HCT116 (cell line): ENCODE measurements at regions not wholly inside any gene's neighbourhood (a gene's known extent, or its start where the extent isn't known, plus 50 kb on each side); places are given as distances from the start of the nearest gene placed in this dataset.

Experiments
- ATAC-seq: fragments of 200-7000 bp; cut with Tn5 transposase; 2 replicates; pipeline ENCODE4 v1.9.1; 2020; ENCODE audit warnings: mild to moderate bottlenecking, moderate library complexity
- BruUV-seq: library from RNA; stranded (reverse); fragments of 400-500 nt; replicated peaks from 2 replicates; lab custom pipeline; 2021; lab: Mats Ljungman, UMichigan
- CTCF ChIA-PET: fragments of 300-600 bp; sonication (Branson Sonifier 250); formaldehyde crosslinking; loops from one replicate; lab custom pipeline; 2021; ENCODE audit warnings: antibody characterized with exemption; lab: Charles Lee
- POLR2A ChIA-PET: fragments of 300-600, 350-600 bp; sonication (Branson Sonifier 250); formaldehyde crosslinking; loops from one replicate; lab custom pipeline; 2021; ENCODE audit warnings: antibody characterized with exemption; lab: Charles Lee
- RAD21 ChIA-PET, 2 experiments: fragments of 300-600 bp; sonication (Branson Sonifier 250); formaldehyde crosslinking; loops; one replicate each; lab custom pipeline; 2023; ENCODE audit warnings: low total read pairs in 2 of 2; ENCODE audit not compliant: uncharacterized antibody in 2 of 2, unreplicated experiment in 2 of 2, low non-redundant PET in 1 of 2; lab: Charles Lee
- DNase-seq: peaks from one replicate; pipeline ENCODE4 v3.0.0-alpha.2; 2010; ENCODE audit warnings: low read depth, low spot score
- H2AFZ ChIP-seq: fragments of 200-600 bp; shearing (Covaris generic), sonication (generic); 2 replicates; pipeline ENCODE4 v1.6.1; 2017; ENCODE audit warnings: low read depth, mixed run types, mixed read lengths, antibody characterized with exemption, low read length; ENCODE audit not compliant: poor library complexity, severe bottlenecking
- H3K27ac ChIP-seq: 2 replicates; pipeline ENCODE4 v1.5.1; 2012; ENCODE audit warnings: low read depth, low read length
- H3K27me3 ChIP-seq: fragments of 200-600 bp; sonication (generic); 2 replicates; pipeline ENCODE4 v1.6.1; 2016; ENCODE audit warnings: mixed run types, low read length, mixed read lengths; ENCODE audit not compliant: insufficient read depth
- H3K36me3 ChIP-seq, 2 experiments: fragments of 200-500 bp in 1 of 2; fragments of 200-600 bp in 1 of 2; sonication (Bioruptor generic) in 1 of 2; sonication (generic) in 1 of 2; 2 replicates each; pipeline versions ENCODE4 v1.5.1 to v1.6.1; 2014 to 2016; ENCODE audit warnings: low read length in 2 of 2, inconsistent platforms in 1 of 2, mixed read lengths in 1 of 2, mixed run types in 1 of 2; ENCODE audit not compliant: insufficient read depth in 2 of 2, control insufficient read depth in 1 of 2
- H3K4me1 ChIP-seq, 2 experiments: fragments of 200-600 bp in 1 of 2; sonication (generic) in 1 of 2; 2 replicates each; pipeline versions ENCODE4 v1.5.1 to v1.6.1; 2012 to 2017; ENCODE audit warnings: low read length in 2 of 2, inconsistent platforms in 1 of 2, mild to moderate bottlenecking in 1 of 2, mixed read lengths in 1 of 2, mixed run types in 1 of 2, moderate library complexity in 1 of 2; ENCODE audit not compliant: insufficient read depth in 2 of 2, control insufficient read depth in 1 of 2
- H3K4me2 ChIP-seq: fragments of 200-600 bp; sonication (generic); 2 replicates; pipeline ENCODE4 v1.6.1; 2017; ENCODE audit warnings: mixed run types, low read length, mixed read lengths
- H3K4me3 ChIP-seq, 2 experiments: fragments of 200-600 bp in 1 of 2; sonication (generic) in 1 of 2; replicated peaks in 1 of 2; 2 replicates each; pipeline ENCODE4 v1.5.1; 2011 to 2016; ENCODE audit warnings: low read length in 2 of 2, control low read depth in 1 of 2, low read depth in 1 of 2, mild to moderate bottlenecking in 1 of 2, mixed read lengths in 1 of 2, mixed run types in 1 of 2
- H3K79me2 ChIP-seq: fragments of 200-600 bp; sonication (generic); 2 replicates; pipeline ENCODE4 v1.6.1; 2017; ENCODE audit warnings: mild to moderate bottlenecking, mixed run types, low read length, moderate library complexity, mixed read lengths; ENCODE audit not compliant: insufficient read depth
- H3K9ac ChIP-seq: fragments of 200-600 bp; sonication (generic); 2 replicates; pipeline ENCODE4 v1.6.1; 2016; ENCODE audit warnings: low read length, mixed read lengths
- H3K9me2 ChIP-seq: fragments of 200-600 bp; sonication (generic), shearing (Covaris generic); 2 replicates; pipeline ENCODE4 v1.6.1; 2017; ENCODE audit warnings: mixed run types, mild to moderate bottlenecking, moderate library complexity; ENCODE audit not compliant: insufficient read depth
- H3K9me3 ChIP-seq, 2 experiments: fragments of 200-500 bp in 1 of 2; fragments of 200-600 bp in 1 of 2; sonication (Bioruptor generic) in 1 of 2; sonication (generic) in 1 of 2; 2 replicates each; pipeline ENCODE4 v1.6.1; 2014 to 2017; ENCODE audit warnings: low read length in 2 of 2, mixed read lengths in 2 of 2, inconsistent platforms in 1 of 2, low read depth in 1 of 2, mild to moderate bottlenecking in 1 of 2, mixed run types in 1 of 2, moderate library complexity in 1 of 2; ENCODE audit not compliant: control insufficient read depth in 1 of 2, insufficient read depth in 1 of 2
- H4K20me1 ChIP-seq: fragments of 200-600 bp; sonication (generic), shearing (Covaris generic); 2 replicates; pipeline ENCODE4 v1.6.1; 2017; ENCODE audit warnings: mixed run types, mild to moderate bottlenecking, moderate library complexity; ENCODE audit not compliant: insufficient read depth
- CBX3 ChIP-seq: IDR thresholded peaks from 2 replicates; pipeline ENCODE4 v1.6.1; 2012; ENCODE audit warnings: low read depth
- EGR1 ChIP-seq: IDR thresholded peaks from 2 replicates; pipeline ENCODE4 v1.6.1; 2012; ENCODE audit warnings: low read depth
- ELF1 ChIP-seq: IDR thresholded peaks from 2 replicates; pipeline ENCODE4 v1.6.1; 2012; ENCODE audit warnings: low read depth, borderline replicate concordance
- EZH2 ChIP-seq: fragments of 200-600 bp; sonication (generic); IDR thresholded peaks from 2 replicates; pipeline ENCODE4 v1.6.1; 2017; ENCODE audit warnings: antibody characterized with exemption, mixed run types
- EZH2phosphoT487 ChIP-seq: fragments of 200-600 bp; IDR thresholded peaks from 2 replicates; pipeline ENCODE4 v1.6.1; 2018; ENCODE audit warnings: antibody characterized with exemption, borderline replicate concordance
- FOSL1 ChIP-seq: IDR thresholded peaks from 2 replicates; pipeline ENCODE4 v1.6.1; 2012; ENCODE audit warnings: low read depth
- JUND ChIP-seq: IDR thresholded peaks from 2 replicates; pipeline ENCODE4 v1.6.1; 2012
- MAX ChIP-seq: IDR thresholded peaks from 2 replicates; pipeline ENCODE4 v1.6.1; 2012
- POLR2A ChIP-seq: IDR thresholded peaks from 2 replicates; pipeline ENCODE4 v1.7.0; 2011; ENCODE audit warnings: borderline replicate concordance; ENCODE audit not compliant: insufficient read depth, insufficient read length; ENCODE audit errors: extremely low read depth
- SP1 ChIP-seq: IDR thresholded peaks from 2 replicates; pipeline ENCODE4 v1.6.1; 2012; ENCODE audit warnings: low read depth
- TCF7L2 ChIP-seq: IDR thresholded peaks from 2 replicates; pipeline ENCODE4 v1.7.0; 2011; ENCODE audit warnings: borderline replicate concordance, inconsistent platforms; ENCODE audit not compliant: insufficient read depth, insufficient read length; ENCODE audit errors: extremely low read depth
- YY1 ChIP-seq: IDR thresholded peaks from 2 replicates; pipeline ENCODE4 v1.6.1; 2011; ENCODE audit warnings: low read length, low read depth, moderate library complexity, mild to moderate bottlenecking; ENCODE audit not compliant: insufficient replicate concordance; ENCODE audit errors: extremely low read depth
- ZFX ChIP-seq: fragments of 450-650 bp; IDR thresholded peaks from 2 replicates; pipeline ENCODE4 v1.6.1; 2017
- ZNF274 ChIP-seq: fragments of 200-500 bp; sonication (Bioruptor generic); IDR thresholded peaks from 2 replicates; pipeline ENCODE4 v1.6.1; 2014; ENCODE audit warnings: mild to moderate bottlenecking, low read depth, low read length, inconsistent platforms
- intact Hi-C: fragments of 100-400 bp; cut with micrococcal nuclease; formaldehyde crosslinking; loops from 2 replicates; pipeline ENCODE4 v1.10.0; 2022
- TF ChIP-seq, protein P1 (sequence below), 3 experiments: fragments of 200-600 bp in 1 of 3; sonication (generic) in 1 of 3; IDR thresholded peaks in 2 of 3; conservative IDR thresholded peaks in 1 of 3; 2 replicates each; pipeline ENCODE4 v1.5.1; 2012 to 2017; ENCODE audit warnings: low read depth in 2 of 3, low read length in 2 of 3, antibody characterized with exemption in 1 of 3, borderline replicate concordance in 1 of 3, control low read depth in 1 of 3, mild to moderate bottlenecking in 1 of 3, mixed read lengths in 1 of 3, mixed run types in 1 of 3, moderate library complexity in 1 of 3; ENCODE audit not compliant: insufficient read depth in 1 of 3

DNA sequence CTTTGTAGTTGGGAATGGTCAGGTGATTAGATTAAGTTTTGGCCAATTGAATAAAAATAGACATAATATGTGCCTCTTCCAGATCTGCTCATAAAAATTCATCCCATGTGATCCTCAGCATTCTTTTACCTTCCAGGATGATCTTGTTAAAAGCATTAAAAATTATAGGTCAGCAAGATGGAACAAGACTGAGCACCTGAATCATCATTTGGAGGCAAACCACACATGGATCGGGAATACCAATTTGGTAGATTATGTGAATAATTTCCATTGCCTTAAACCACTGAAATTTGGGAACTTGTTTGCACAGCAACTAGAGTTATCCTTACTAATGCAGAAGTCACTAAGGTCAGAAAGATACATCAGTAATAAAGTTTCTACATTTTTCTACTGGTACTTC lies 681.4 kb upstream of the ADGRL2 start:
- ChIA-PET POLR2A (no interaction called here), CTCF (no interaction called here), RAD21 (no interaction called here)
- intact Hi-C loops, result no loop called here
- H3K4me2 ChIP-seq, result no peak overlapping the region
- no peaks in the 10 kb centered on the region for H3K9me2 ChIP-seq
- no TSS peak for BruUV-seq
- no peaks in the 10 kb centered on the region for H3K9me3 ChIP-seq
- H3K27ac ChIP-seq, result no peak overlapping the region
- TF ChIP-seq JUND (no peak), EZH2 (no peak), EGR1 (no peak), ZFX (no peak), SP1 (no peak)
- TF ChIP-seq, protein P1, sequence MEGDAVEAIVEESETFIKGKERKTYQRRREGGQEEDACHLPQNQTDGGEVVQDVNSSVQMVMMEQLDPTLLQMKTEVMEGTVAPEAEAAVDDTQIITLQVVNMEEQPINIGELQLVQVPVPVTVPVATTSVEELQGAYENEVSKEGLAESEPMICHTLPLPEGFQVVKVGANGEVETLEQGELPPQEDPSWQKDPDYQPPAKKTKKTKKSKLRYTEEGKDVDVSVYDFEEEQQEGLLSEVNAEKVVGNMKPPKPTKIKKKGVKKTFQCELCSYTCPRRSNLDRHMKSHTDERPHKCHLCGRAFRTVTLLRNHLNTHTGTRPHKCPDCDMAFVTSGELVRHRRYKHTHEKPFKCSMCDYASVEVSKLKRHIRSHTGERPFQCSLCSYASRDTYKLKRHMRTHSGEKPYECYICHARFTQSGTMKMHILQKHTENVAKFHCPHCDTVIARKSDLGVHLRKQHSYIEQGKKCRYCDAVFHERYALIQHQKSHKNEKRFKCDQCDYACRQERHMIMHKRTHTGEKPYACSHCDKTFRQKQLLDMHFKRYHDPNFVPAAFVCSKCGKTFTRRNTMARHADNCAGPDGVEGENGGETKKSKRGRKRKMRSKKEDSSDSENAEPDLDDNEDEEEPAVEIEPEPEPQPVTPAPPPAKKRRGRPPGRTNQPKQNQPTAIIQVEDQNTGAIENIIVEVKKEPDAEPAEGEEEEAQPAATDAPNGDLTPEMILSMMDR (IDR thresholded peaks at IDR 0.05 in 2 of 3, conservative IDR thresholded peaks at IDR 0.05 in 1 of 3; ENCODE audit: borderline replicate concordance in 1 of 3, insufficient read depth in 1 of 3, low read depth in 2 of 3, low read length in 2 of 3), result no peak
- ATAC-seq (no peak), DNase-seq (no peak)
- H3K4me1 ChIP-seq, result no peaks in the 10 kb centered on the region
- H2AFZ ChIP-seq, result no peak overlapping the region
- H3K36me3 ChIP-seq, result no peaks in the 10 kb centered on the region
- no peaks in the 10 kb centered on the region for H3K79me2 ChIP-seq
- no peak overlapping the region for H3K4me3 ChIP-seq
- H4K20me1 ChIP-seq, result no peaks in the 10 kb centered on the region
- no peak overlapping the region for H3K9ac ChIP-seq
- H3K27me3 ChIP-seq, result no peaks in the 10 kb centered on the region

GRCh38 chr1:81118550-81118949 lies 682.2 kb upstream of the ADGRL2 start:
- no peak overlapping the region for H3K9ac ChIP-seq
- H3K79me2 ChIP-seq, result no peaks in the 10 kb centered on the region
- no peaks in the 10 kb centered on the region for H3K27me3 ChIP-seq
- DNase-seq, result no peak
- H3K4me1 ChIP-seq, result no peaks in the 10 kb centered on the region
- ChIA-PET POLR2A (no interaction called here), RAD21 (no interaction called here), CTCF (no interaction called here)
- no peaks in the 10 kb centered on the region for H3K9me3 ChIP-seq
- H3K36me3 ChIP-seq, result no peaks in the 10 kb centered on the region
- H3K9me2 ChIP-seq, result no peaks in the 10 kb centered on the region
- H3K27ac ChIP-seq, result no peak overlapping the region
- no peak overlapping the region for H3K4me3 ChIP-seq
- H2AFZ ChIP-seq, result no peak overlapping the region
- H4K20me1 ChIP-seq, result no peaks in the 10 kb centered on the region
- no peak for ATAC-seq
- intact Hi-C loops, result no loop called here
- BruUV-seq, result no TSS peak
- no peak overlapping the region for H3K4me2 ChIP-seq
- TF ChIP-seq SP1 (no peak), MAX (no peak), ZNF274 (no peak), TCF7L2 (no peak), FOSL1 (no peak), POLR2A (no peak), EZH2phosphoT487 (no peak), ELF1 (no peak), JUND (no peak), CBX3 (no peak), YY1 (no peak)
- TF ChIP-seq, protein P1 (IDR thresholded peaks at IDR 0.05 in 2 of 3, conservative IDR thresholded peaks at IDR 0.05 in 1 of 3; ENCODE audit: borderline replicate concordance in 1 of 3, insufficient read depth in 1 of 3, low read depth in 2 of 3, low read length in 2 of 3), result no peak
